NT2/D1 (cell line): ENCODE measurements at regions not wholly inside any gene's neighbourhood (a gene's known extent, or its start where the extent isn't known, plus 50 kb on each side); places are given as distances from the start of the nearest gene placed in this dataset.

ENCODE experiments used
- SUZ12 ChIP-seq: IDR thresholded peaks from 2 replicates; pipeline ENCODE4 v1.6.1; 2011; ENCODE audit not compliant: insufficient read length, insufficient read depth; ENCODE audit errors: extremely low read depth
- ZNF274 ChIP-seq: IDR thresholded peaks from 2 replicates; pipeline ENCODE4 v1.6.1; 2011; ENCODE audit warnings: mild to moderate bottlenecking, low read depth, low read length

GRCh38 chr6:11835065-11835464 lies 56.5 kb upstream of the ADTRP start:
- TF ChIP-seq ZNF274 (no peak), SUZ12 (no peak)
